Thyroid gland (tissue), 4 donors: ENCODE measurements at regions not wholly inside any gene's neighbourhood (a gene's known extent, or its start where the extent isn't known, plus 50 kb on each side); places are given as distances from the start of the nearest gene placed in this dataset.

Experiments
- CTCF ChIP-seq, 6 experiments: fragments of 200-600 bp in 3 of 6; fragments of 450-650 bp in 3 of 6; sonication (generic) in 3 of 6; IDR thresholded peaks; one replicate each; pipeline ENCODE4 v1.5.1; 2016 to 2019; ENCODE audit warnings: antibody characterized with exemption in 6 of 6, mild to moderate bottlenecking in 2 of 6, inconsistent platforms in 1 of 6, moderate library complexity in 1 of 6
- POLR2A ChIP-seq, 2 donors: fragments of 450-650 bp; IDR thresholded peaks; one replicate each; pipeline ENCODE4 v1.6.1; 2017; ENCODE audit warnings: antibody characterized with exemption in 2 of 2, mild to moderate bottlenecking in 2 of 2, moderate library complexity in 1 of 2

GRCh38 chr7:9718071-9718661, 1255.5 kb upstream of the PHF14 start:
- TF ChIP-seq CTCF (IDR thresholded peaks at IDR 0.05) (no peak), POLR2A (IDR thresholded peaks at IDR 0.05) (no peak)
